HG02885 (cell line): ENCODE measurements at regions not wholly inside any gene's neighbourhood (a gene's known extent, or its start where the extent isn't known, plus 50 kb on each side); places are given as distances from the start of the nearest gene placed in this dataset.
"Not testable (repeated sequence)": the region's sequence is repeated elsewhere in the genome, so short reads cannot be mapped to it uniquely, and the experiment has no call there.

ENCODE experiments used
- ATAC-seq: cut with Tn5 transposase; IDR thresholded peaks from one replicate; pipeline ENCODE4 v1.9.1; 2021; ENCODE audit warnings: mild to moderate bottlenecking; ENCODE audit not compliant: unreplicated experiment, poor library complexity

DNA sequence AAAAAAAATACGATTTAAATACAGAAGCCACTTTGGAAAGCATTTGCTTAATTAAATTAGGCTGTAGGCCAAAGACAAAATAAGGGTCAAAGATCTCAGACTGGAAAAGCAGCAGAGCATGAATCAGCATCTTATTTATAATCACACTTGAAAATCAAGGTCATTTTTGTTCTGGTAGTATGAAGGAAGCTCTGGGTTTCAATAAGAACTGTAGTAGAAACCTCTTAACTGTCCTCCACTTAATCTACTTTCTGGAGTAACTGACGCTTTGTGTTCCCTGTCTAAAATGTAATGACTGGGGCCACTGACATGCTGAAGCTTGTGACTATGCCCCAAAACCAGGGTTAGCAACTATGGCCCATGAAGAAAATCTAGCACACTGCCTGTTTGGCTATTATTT lies 450.7 kb upstream of the ZP4 start:
- ATAC-seq = no peak

DNA sequence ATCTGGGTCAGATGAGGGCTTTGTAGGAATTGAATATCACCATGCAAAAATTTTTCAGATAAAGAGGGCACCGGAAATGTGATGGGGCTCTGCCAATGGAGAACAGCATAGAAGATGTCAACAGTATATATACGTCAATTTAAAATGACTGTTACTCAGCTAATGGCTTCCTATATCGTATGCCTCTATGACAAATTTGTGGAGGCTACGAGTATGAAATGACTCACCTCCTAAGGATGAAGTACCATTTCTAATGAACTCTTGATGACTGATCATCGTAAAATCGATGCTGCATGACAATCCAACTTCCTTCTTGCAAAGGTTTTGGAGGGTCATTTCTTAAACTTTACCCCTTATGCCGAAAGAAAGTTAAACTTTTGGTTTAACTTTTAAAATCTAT lies 450.3 kb upstream of the ZP4 start:
- ATAC-seq = no peak

DNA sequence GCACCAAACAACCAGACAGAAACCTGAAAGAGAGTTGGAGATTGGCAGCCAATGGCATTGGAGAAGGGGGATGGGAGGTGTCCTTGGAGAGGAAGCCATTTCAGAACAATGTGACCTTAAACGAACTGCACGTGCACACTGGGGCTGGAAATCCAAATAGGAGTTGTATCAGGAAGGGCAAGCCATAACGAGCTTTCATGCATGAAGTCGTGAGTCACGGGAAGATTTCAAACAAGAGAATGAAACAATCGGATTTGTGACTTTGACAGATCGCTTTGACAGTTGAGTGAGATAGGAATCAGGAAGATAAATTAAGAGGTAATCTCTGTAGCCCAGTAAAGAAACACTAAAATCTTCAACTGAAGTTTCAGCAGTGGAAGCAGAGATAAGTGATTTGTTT lies 445.8 kb upstream of the ZP4 start:
- no peak for ATAC-seq

DNA sequence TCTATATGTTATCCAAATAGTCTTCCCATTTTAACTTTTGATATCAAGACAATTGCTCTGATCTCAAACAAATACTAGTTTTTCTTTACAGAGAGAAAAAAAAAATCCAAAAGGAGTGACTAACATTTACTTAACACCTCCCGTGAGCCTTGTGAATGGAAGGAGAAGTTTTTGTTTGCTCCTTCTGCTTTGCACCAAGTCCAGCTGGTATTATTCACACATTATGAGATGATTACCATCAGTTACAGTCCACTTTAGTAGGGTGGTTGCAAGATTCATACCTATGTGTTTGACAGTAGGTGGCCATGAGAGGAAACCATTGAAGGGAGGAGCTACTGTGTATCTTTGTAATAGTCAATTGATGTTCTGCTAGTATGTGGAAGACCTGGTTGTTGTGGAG lies 443.4 kb upstream of the ZP4 start:
- ATAC-seq = no peak

DNA sequence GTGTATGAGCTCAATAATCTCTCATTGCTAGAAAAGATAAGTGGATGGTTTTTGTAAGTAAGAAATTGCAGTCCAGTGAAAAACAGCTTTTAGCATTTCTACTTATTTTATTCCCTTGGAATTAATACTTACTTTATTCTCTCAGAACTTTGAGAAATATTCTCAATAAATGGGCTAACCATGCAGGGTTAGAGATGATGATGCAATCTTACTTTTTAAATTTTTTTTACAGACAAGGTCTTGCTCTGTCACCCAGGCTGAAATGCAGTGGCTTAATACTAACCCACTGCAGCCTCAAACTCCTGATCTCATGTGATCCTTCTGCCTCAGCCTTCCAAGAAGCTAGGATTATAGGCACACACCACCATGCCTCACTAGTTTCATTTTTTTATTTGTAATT lies 440.8 kb upstream of the ZP4 start:
- no peak for ATAC-seq

DNA sequence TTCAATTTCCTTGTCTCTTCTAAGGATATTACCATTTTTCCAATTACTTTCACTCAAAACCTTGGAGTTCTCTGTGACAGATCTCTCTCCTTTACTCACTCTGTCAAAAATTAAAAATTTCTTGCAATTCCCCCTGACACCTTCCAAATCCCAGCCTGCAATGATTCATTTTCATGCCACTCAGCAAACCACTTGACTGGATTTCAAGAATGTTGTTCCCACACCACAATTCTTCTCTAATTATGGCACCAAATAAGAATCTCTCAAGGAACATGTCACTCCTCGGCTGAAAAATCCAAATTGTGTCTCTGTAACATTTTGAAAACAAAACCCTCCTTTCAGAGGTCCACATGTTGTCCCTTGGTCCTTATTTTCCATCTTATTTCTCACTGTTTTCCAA lies 438.9 kb upstream of the ZP4 start:
- no peak for ATAC-seq

DNA sequence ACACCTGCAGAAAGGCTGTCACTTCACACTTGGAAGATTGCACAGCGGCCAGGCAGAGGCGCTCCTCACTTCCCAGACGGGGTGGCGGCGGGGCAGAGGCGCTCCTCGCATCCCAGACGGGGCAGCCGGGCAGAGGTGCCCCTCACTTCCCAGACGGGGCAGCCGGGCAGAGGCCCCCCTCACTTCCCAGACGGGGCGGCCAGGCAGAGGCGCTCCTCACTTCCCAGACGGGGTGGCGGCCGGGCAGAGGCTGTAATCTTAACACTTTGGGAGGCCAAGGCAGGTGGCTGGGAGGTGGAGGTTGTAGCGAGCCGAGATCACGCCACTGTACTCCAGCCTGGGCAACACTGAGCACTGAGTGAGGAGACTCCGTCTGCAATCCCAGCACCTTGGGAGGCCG lies 436.3 kb upstream of the ZP4 start:
- not testable (repeated sequence) for ATAC-seq

DNA sequence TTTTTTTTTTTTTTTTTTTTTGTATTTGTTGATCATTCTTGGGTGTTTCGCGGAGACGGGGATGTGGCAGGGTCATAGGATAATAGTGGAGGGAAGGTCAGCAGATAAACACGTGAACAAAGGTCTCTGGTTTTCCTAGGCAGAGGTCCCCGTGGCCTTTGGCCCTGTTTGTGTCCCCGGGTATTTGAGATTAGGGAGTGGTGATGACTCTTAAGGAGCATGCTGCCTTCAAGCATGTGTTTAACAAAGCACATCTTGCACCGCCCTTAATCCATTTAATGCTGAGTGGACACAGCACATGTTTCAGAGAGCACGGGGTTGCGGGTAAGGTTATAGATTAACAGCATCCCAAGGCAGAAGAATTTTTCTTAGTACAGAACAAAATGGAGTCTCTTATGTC lies 435.8 kb upstream of the ZP4 start:
- ATAC-seq = not testable (repeated sequence)

DNA sequence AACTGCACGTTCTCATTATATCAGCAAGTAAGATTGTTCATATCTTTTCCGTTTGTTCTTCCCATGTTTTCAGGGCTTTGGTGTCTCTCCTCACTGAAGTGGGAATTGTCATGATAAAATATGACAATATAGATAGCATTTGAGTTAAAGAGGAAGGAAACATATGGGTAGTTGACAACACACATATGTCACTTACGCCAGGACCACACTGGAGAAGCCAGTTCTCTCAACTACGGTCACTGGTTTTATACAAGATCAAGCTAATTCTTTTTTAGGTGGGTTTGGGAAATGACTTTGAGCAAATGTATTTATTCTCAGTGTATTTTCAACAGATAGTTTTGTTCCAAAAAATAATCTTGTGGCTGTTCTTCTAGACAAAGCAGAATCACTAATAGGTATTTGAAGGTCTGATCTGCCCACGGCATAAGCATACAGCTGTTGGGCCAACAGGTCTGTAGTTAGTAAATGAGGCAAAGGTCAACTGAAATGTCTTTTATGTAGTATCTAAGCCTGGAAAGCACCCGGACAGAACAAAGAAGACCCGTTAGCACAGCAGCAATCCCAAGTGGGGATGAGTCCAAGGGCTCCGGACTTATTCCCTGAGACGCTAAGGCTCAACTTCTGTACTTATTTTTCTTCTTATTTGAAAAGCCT lies 433.6 kb upstream of the ZP4 start:
- ATAC-seq = no peak

DNA sequence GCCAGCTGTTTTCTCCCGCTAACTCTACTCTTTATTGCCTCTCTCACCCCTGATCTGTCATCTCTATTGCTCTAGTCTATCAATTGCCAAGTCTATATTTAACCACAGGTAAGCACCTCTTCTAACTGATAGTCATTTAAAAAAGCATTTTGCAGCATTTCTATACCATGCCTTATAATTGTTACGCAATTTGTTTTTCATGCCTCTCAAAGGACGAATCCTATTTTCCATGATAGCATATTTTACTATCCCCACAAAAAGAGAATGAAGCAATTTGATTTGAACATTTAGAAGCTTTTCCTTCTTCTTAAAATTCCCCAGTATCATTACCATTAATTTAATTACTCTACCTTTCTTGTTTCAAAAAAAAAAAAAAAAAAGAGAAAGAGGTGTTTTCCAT lies 432.8 kb upstream of the ZP4 start:
- no peak for ATAC-seq

DNA sequence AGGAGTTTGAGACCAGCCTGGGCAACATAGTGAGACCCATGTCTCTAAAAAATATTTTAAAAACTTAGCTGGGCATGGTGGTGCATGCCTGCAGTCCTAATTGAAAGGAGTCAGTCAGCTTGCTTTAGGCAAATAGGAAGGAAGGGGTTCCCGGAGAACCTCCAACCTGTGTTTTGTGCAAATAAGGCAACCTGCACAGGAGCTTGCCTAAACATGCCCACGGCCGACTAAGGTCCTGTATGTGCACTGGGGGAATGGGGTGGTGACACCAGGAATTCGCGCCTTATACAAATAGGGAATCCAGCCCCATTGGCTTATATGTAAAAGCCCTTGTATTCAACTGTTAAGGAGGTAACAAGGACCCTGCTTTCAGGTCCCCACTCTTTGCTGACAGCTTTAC lies 429.2 kb upstream of the ZP4 start:
- ATAC-seq = no peak

DNA sequence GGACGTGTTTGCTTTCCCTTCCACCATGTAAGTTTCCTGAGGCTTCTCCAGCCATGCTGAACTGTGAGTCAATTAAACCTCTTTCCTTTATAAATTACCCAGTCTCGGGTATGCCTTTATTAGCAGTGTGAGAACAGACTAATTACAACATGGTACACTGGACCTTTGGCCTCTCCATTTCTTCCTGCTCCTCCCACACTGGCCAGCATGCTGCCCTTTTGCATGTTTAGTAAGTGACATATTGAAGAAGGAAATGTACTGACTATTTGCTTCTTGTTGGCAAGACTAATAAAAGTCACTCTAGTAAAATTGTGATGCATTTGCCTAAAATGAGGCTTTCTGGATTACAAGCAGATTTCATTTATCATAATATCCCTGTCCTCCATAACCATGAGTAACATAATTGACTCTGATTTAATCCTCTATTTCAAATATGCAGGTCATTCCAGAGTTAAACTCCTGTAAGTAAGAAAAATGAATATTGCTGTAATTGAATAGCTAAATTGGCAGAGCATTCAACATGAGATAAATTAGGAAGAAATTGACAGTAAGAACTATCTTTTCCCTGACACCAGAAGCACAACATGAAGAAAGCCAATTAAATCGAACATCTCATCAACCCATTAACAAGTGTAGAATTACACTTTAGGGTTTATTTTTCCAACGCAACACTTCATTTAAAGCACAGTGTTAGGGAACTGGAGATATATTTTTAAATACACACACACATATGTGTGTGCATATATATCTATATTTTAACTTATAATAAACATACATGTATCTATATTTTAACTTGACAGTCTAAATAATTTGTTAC lies 427.8 kb upstream of the ZP4 start:
- no peak for ATAC-seq

DNA sequence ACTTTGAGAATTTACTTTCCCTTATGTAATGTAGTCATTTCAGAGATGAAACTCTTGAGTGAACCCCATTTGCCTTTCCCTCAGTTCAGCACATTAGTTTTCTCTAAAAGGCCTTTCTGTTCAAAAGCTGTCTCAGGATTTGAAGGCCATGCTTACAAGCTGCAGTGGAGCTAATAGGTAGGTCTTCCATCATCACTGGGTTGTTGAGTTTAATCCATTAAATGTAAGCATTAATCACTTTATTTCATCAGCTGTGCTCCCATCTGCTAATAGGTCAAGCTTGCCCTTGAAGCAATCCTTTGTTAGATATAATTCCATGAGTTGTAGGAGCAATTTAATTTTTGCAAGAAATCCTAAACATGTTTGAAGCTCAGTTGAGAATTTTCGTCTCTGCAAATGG lies 422.2 kb upstream of the ZP4 start:
- no peak for ATAC-seq

DNA sequence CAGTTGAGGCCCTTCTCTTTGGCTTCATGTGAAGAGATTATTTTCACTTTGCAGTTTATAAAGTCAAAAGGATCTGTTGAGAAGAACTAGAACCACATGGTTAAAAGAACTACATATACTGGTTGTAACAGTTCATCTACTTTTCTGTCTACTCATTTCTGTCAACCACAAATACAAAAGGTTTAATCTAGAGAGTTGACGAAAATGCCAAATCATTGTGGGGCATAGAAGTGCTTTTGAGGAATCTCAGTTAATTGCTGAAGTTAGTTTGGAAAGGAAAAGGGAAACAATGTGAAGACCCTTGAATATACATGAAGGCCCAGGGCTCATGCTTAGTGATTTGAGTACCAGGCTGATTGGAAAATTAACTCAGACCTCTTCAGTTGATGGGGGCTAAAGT lies 415.7 kb upstream of the ZP4 start:
- ATAC-seq = no peak

DNA sequence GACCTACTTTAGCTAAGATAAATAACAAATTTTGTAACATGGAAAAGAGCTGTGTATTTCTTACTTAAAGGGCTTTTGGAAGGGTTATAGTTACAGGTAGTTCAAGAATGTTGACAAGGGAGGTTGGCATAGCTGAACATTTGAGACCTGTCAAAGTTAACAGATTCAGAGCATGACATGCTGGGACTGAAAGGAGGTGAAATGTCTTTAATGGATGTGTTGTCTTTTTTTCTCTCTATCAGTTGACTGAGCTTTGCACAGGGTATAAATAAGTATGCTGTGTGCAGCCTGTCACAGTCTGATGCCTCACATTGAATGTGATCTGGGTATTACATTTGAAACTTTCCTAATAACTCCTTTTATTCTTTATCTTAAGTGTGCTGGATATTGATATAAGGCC lies 411.9 kb upstream of the ZP4 start:
- ATAC-seq = no peak

DNA sequence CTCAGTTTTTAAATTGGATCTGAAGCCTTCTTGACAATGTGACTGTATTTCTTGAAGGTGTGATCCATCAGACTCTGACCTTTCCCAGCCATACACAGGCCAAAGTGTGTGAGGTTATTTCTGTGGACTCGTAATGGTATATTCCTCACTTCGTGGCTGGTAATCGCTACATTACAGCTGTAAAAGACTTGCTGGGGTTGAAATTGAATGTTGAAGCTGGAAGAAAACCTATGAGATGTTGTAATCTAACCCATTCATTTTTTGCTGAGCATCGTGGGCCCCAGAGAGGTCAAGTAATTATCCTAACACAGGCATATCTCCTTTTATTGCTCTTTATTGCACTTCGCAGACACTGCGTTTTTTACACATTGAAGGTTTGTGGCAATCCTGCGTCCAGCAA lies 405.6 kb upstream of the ZP4 start:
- ATAC-seq = no peak

DNA sequence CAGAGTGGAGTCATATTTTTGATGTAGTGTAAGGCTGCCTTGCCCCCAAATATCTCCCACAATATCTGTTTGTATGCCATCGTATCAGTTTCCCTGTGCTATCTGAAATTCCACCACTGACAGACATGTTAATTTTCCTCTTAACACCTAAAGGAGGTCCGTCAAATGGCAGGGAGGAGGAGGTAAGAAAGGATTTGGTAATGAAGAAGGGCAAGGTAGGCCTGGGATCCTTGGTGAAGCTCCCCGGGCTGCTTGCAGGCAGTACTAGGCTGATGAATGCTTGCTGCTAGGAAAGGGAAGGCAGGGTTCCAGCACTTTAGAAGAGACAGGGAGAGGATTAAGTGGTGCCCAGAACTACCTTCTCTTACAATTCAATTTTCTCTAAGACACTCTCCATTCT lies 402.4 kb upstream of the ZP4 start:
- no peak for ATAC-seq

DNA sequence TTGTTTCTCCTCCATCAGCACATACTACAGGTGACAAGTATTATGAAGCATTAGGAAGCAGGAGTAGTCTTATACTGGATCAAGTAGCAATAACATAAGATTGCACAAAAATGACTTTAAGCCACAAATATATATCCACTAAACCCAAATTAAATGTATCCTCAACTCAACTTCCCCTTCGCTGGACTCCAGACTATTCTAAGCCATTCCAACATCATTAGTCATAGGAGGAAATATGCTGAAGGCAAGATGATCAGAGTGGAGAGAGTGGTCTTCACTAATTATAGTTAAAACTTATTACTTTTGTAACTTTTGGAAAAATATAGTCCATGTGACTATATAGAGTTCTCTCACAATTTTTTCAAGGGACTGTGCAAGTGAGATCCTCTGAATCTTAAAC lies 390.7 kb upstream of the ZP4 start:
- no peak for ATAC-seq

DNA sequence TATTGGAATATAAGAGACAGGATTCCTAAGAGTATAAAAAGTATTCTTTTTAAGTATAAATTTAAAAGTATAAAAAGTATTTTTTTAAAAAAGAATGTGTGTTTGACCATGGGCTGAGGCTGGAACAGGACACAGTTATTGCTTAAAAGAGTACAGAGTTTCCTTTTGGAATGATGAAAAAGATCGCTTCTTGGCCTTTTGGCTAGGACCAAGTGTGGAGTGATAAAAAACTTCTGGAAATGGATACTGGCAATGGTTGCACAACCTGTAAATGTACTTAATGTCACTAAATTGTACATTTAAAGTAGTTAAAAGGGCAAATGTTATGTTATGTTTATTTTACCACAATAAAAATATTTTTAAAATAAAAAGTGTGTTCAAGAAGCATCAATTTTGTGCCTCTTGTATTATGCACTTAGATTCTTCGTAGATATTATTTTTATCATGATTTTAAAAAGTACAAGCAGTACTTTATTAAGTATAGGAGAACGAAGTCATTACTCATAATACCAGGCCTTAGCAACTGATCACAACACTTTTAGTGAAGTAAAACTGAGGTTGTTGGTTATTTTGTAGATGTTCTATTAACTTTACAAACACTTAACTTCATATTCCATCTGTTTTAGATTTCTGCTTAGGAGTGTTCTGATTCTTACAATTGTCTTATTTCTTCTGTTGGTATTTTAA lies 389.1 kb upstream of the ZP4 start:
- ATAC-seq = no peak

DNA sequence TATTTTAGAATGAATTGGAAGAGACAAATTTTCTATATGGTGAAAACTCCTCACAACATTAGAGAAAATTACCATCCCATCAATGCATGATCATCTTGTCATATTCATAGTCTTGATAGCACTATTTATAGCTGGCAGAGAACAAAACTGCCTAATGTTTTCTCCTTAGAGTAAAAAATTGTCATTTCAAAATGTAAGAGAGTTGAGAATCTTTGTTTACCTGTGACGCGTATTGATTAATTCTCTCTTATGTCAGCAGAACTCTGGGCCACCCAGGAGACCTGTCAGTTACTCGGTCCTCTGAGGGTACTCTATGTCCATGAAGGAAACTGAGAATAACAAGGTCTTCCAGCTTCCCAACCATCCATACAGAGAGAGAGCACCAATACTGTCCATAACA lies 381.4 kb upstream of the ZP4 start:
- ATAC-seq = no peak

DNA sequence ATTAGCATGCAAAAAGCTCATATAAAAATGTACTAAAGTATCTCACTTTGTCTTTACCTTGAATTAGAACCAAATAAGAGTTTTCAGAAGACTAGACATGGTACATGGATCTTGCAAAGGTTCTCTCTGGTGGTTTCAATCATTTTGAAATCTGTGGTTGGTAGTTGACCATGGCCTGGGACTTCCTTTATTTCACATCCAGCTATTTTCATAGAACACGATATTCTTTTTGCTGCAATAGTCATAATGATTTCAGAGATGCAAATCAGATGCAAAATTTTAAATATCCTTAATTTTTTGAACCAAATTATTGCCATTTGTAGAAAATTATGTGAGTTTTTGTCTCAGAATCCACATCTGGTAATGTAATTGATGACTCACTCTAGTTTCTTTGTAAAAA lies 375.1 kb upstream of the ZP4 start:
- ATAC-seq = no peak

DNA sequence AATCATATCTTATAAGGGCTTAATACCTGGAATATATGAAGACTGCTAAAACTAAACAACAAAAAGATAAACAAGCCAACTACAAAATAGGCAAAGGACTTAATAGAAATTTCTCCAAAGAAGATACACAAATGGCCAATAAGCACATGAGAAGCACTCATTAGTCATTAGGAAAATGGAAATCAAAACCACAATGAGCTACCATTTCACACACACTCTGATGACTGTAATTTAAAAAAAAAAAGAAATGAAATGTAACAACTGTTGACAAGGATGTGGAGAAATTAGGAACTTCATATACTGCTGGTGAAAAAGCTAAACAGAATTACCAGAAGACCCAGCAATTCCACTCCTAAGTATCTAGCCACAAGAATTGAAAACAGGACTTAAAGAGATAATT lies 374.2 kb upstream of the ZP4 start:
- ATAC-seq = no peak
